ENCODE measurements at regions not wholly inside any gene's neighbourhood (a gene's known extent, or its start where the extent isn't known, plus 50 kb on each side); places are given as distances from the start of the nearest gene placed in this dataset.

DNA sequence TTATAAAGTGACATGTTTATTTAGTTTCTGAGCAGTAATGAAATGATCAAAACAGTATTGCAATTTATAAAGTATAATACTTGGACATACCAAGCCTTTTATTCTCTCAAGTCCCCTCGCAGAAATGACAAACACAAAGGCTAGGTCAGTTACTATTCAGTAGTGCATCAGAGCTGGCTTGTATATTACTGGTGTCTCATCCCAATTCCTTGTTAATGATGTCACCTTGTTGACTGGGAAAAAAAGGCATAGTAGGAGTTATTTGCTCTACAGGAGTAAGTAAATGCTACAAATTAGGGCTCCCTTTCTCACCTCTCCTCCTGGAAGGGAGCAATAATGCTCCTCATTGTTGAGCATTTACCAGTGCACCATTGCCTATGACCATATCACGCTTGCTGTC lies 317.6 kb downstream of the CHL1 start:
- TF ChIP-seq, protein P1, sequence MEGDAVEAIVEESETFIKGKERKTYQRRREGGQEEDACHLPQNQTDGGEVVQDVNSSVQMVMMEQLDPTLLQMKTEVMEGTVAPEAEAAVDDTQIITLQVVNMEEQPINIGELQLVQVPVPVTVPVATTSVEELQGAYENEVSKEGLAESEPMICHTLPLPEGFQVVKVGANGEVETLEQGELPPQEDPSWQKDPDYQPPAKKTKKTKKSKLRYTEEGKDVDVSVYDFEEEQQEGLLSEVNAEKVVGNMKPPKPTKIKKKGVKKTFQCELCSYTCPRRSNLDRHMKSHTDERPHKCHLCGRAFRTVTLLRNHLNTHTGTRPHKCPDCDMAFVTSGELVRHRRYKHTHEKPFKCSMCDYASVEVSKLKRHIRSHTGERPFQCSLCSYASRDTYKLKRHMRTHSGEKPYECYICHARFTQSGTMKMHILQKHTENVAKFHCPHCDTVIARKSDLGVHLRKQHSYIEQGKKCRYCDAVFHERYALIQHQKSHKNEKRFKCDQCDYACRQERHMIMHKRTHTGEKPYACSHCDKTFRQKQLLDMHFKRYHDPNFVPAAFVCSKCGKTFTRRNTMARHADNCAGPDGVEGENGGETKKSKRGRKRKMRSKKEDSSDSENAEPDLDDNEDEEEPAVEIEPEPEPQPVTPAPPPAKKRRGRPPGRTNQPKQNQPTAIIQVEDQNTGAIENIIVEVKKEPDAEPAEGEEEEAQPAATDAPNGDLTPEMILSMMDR (IDR thresholded peaks at IDR 0.05), result no peak
- Histone ChIP-seq H3K27ac (no peak overlapping the region), H3K4me3 (no peak overlapping the region), H3K27me3 (no peaks in the 10 kb centered on the region), H3K36me3 (no peaks in the 10 kb centered on the region), H3K4me1 (no peaks in the 10 kb centered on the region), H3K9me3 (no peaks in the 10 kb centered on the region)
- intact Hi-C loops (cut with DNase I), result no loop called here
- ATAC-seq (no peak), DNase-seq (no peak), FAIRE-seq (no peak)
- 64 to 73% methylated on average over 2 of the region's 2 CpGs for WGBS, 2 donors

GRCh38 chr3:519026-519425 lies 322.5 kb downstream of the CHL1 start:
- Histone ChIP-seq H3K27ac (no peak overlapping the region), H3K4me1 (no peaks in the 10 kb centered on the region), H3K27me3 (no peaks in the 10 kb centered on the region), H3K4me3 (no peak overlapping the region), H3K9me3 (no peaks in the 10 kb centered on the region), H3K36me3 (no peaks in the 10 kb centered on the region)
- 86 to 94% methylated on average over 3 of the region's 3 CpGs for WGBS, 2 donors
- FAIRE-seq (no peak), ATAC-seq (no peak), DNase-seq (no peak)
- TF ChIP-seq, protein P1 (IDR thresholded peaks at IDR 0.05), result no peak
- intact Hi-C loops (cut with DNase I), result no loop called here

- no peak for DNase-seq
- Histone ChIP-seq H3K27ac (no peak overlapping the region), H3K4me1 (no peaks in the 10 kb centered on the region), H3K36me3 (no peaks in the 10 kb centered on the region), H3K9me3 (no peaks in the 10 kb centered on the region), H3K27me3 (no peaks in the 10 kb centered on the region), H3K4me3 (no peak overlapping the region)
- WGBS, 2 donors, result 47 to 68% methylated on average over 4 of the region's 4 CpGs
- TF ChIP-seq, protein P1 (IDR thresholded peaks at IDR 0.05), result no peak
- ATAC-seq, result no peak
- intact Hi-C loops (cut with DNase I), result no loop called here
- no peak for FAIRE-seq
Observed at GRCh38 chr3:522888-523287, 326.3 kb downstream of the CHL1 start.

GRCh38 chr3:525415-525814 lies 328.9 kb downstream of the CHL1 start:
- no peaks in the 10 kb centered on the region for H3K27me3 ChIP-seq
- no peaks in the 10 kb centered on the region for H3K36me3 ChIP-seq
- no peak overlapping the region for H3K4me3 ChIP-seq
- 33 to 42% methylated on average over 3 of the region's 3 CpGs for WGBS, 2 donors
- no peaks in the 10 kb centered on the region for H3K9me3 ChIP-seq
- TF ChIP-seq, protein P1 (IDR thresholded peaks at IDR 0.05), result no peak
- DNase-seq, result no peak
- ATAC-seq, result no peak
- FAIRE-seq, result no peak
- no peak overlapping the region for H3K27ac ChIP-seq
- intact Hi-C loops (cut with DNase I), result no loop called here
- no peaks in the 10 kb centered on the region for H3K4me1 ChIP-seq

DNA sequence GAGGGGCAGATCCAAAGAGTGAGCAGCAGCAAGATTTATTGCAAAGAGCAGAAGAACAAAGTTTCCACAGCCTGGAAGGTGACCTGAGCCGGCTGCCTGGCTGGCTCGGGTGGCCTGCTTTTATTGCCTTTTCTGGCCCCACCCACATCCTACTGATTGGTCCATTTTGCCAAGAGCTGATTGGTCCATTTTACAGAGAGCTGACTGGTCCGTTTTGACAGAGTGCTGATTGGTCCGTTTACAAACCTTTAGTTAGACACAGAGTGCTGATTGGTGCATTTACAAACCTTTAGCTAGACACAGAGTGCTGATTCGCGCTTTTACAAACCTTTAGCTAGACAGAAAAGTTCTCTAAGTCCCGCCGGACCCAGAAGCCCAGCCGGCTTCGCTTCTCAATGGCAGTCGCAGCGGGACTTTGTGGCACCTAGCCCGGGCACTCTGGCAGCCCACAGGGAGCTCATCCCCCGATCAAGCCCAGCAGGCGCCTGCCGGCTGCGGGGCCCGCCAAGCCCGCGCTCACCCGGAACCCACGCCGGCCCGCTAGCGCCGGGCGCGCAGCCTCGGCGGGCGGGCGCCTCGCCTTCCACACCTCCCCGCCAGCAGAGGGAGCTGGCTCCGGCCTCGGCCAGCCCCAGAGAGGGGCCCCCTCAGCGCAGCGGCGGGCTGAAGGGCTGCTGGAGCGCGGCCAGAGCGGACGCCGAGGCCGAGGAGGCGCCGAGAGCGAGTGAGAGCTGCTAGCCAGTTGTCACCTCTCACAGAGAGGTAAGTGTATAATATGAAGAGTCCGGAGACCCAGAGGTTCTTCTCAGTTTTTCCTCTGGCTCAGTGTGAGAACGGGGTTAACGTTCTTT lies 339.2 kb downstream of the CHL1 start:
- intact Hi-C loops (cut with DNase I), result no loop called here
- H3K27ac ChIP-seq, result no peak overlapping the region
- H3K4me3 ChIP-seq, result peak overlapping the region; percentile 15 to 38 (median 28)
- ATAC-seq (peak; percentile 94 to 98 (median 96)), FAIRE-seq (no peak), DNase-seq (peak; percentile 16 to 80 (median 62))
- H3K27me3 ChIP-seq, result no peaks in the 10 kb centered on the region
- no peaks in the 10 kb centered on the region for H3K4me1 ChIP-seq
- no peaks in the 10 kb centered on the region for H3K9me3 ChIP-seq
- H3K36me3 ChIP-seq, result no peaks in the 10 kb centered on the region
- 27 to 35% methylated on average over 51 of the region's 51 CpGs for WGBS, 2 donors
- TF ChIP-seq, protein P1 (IDR thresholded peaks at IDR 0.05), result peak in 3 of 4 donors; percentile 29 to 30 (median 29)

All from pancreas (tissue), 10 donors.